ENCODE measurements at regions not wholly inside any gene's neighbourhood (a gene's known extent, or its start where the extent isn't known, plus 50 kb on each side); places are given as distances from the start of the nearest gene placed in this dataset.
A peak's percentile ranks its signal among the peaks of the same experiment; 100 is the strongest.

DNA sequence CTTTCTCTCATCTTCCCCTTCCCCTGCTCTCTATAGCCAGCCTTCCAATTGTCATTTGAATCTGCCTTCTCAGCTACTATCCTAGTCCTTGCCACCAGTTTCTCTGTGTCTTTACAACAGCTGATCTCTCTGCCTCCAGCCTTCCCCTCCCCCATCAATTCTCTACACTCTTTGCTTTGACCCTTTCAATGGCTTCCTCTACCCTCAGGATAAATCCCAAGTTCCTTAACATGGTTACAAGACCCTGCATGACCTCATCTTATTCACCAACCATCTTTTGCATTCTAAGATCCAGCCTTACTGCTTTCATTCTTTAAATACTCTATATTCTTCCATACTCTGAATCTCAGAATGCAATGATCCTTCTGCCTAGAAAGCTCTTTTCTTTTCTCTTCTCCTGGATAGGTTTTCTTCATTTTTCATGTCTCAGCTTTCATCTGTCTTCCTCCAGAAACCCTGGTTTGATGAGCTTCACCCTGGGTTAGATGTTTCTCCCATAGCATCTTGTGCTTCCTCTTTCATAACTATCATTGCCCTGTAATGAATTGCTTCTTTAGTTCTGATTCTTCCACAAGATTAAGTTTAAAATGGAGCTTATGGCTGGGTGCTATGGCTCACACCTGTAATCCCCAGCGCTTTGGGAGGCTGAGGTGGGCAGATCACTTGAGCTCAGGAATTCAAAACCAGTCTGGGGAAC lies 58.6 kb upstream of the ZSWIM6 start:
- no peak for DNase-seq
- Mint-ChIP-seq H3K9me3 (ENCODE audit: low read depth, unreplicated experiment) (no peaks in the 10 kb centered on the region), H3K4me1 (ENCODE audit: low read depth, unreplicated experiment) (peaks cover 12% of the 10 kb centered on the region), H3K4me3 (ENCODE audit: low read depth, unreplicated experiment) (no peak overlapping the region), H3K27me3 (ENCODE audit: unreplicated experiment) (no peaks in the 10 kb centered on the region), H3K27ac (ENCODE audit: unreplicated experiment) (no peak overlapping the region), H3K36me3 (ENCODE audit: insufficient read depth, unreplicated experiment) (peaks cover 6% of the 10 kb centered on the region)
- intact Hi-C loops (cut with micrococcal nuclease; ENCODE audit: unreplicated experiment) = no loop called here
- BruUV-seq (replicated peaks) = no TSS peak
- TF ChIP-seq CTCF (IDR thresholded peaks at IDR 0.05; ENCODE audit: unreplicated experiment) = no peak
- CTCF ChIA-PET = no interaction called here

- CTCF ChIA-PET = interaction anchor here (0.6 kb wide), 1 partner anchor 109 kb away, joined by 8 read pairs; no protein-coding TSS in a partner anchor
- H3K36me3 Mint-ChIP-seq (ENCODE audit: insufficient read depth, unreplicated experiment) = peaks cover 6% of the 10 kb centered on the region
These were observed 57.5 kb upstream of the ZSWIM6 start for GRCh38 chr5:61274511-61274911.

DNA sequence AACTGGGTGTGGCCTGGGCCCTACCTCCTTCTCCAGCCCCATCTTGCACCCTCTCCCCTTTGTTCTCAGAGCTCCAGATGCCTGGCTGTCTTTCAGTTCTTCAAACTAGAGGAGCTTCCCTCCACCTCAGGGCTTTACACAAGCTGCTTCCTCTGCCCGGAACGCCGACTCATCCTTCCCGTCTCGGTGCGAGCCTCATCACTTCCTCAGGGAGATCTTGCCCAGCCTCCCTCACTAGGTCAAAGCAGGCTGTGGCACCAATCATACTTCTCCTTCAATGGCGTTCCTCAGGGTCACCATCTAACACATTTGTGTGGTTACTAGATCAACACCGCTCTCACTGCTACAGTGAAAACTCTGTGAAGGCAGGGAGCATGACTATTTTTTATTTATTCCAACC lies 56.2 kb upstream of the ZSWIM6 start:
- Mint-ChIP-seq H3K36me3 (ENCODE audit: insufficient read depth, unreplicated experiment) (peaks cover 13% of the 10 kb centered on the region), H3K27me3 (ENCODE audit: unreplicated experiment) (no peaks in the 10 kb centered on the region), H3K9me3 (ENCODE audit: low read depth, unreplicated experiment) (no peaks in the 10 kb centered on the region), H3K27ac (ENCODE audit: unreplicated experiment) (no peak overlapping the region), H3K4me3 (ENCODE audit: low read depth, unreplicated experiment) (no peak overlapping the region), H3K4me1 (ENCODE audit: low read depth, unreplicated experiment) (peaks cover 27% of the 10 kb centered on the region)
- CTCF ChIA-PET = interaction anchor here (0.6 to 1.6 kb wide), 2 partner anchors 22 kb away, joined by 4 read pairs; no protein-coding TSS in a partner anchor
- no TSS peak for BruUV-seq (replicated peaks)
- intact Hi-C loops (cut with micrococcal nuclease; ENCODE audit: unreplicated experiment) = no loop called here
- TF ChIP-seq CTCF (IDR thresholded peaks at IDR 0.05; ENCODE audit: unreplicated experiment) = no peak
- DNase-seq = no peak

More at GRCh38 chr5:61274511-61274911, 57.5 kb upstream of the ZSWIM6 start:
- Mint-ChIP-seq H3K4me1 (ENCODE audit: low read depth, unreplicated experiment) (peaks cover 14% of the 10 kb centered on the region), H3K9me3 (ENCODE audit: low read depth, unreplicated experiment) (no peaks in the 10 kb centered on the region), H3K4me3 (ENCODE audit: low read depth, unreplicated experiment) (no peak overlapping the region), H3K27me3 (ENCODE audit: unreplicated experiment) (no peaks in the 10 kb centered on the region), H3K27ac (ENCODE audit: unreplicated experiment) (no peak overlapping the region)
- no peak for TF ChIP-seq CTCF (IDR thresholded peaks at IDR 0.05; ENCODE audit: unreplicated experiment)
- intact Hi-C loops (cut with micrococcal nuclease; ENCODE audit: unreplicated experiment) = no loop called here
- DNase-seq = no peak
- no TSS peak for BruUV-seq (replicated peaks)

DNA sequence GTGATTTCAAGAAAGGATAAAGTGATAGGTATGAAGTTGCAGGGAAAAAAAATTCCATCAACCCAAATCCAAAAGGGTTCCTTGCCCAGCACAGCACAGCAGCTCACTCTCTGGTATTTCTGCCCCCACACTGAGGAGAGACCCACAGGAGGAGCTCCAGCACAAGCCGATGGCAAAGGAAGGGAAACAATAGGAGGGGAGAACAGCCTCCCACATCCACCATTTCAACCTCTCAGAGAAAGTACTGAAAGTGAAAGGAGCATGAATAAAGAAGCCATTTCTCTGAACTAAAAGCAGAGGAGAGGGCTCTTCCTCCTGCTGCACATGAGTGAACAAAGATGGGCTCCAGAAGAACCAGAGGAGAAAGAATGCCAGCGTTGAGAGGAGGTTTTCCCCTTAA lies 54.9 kb upstream of the ZSWIM6 start:
- BruUV-seq (replicated peaks) = no TSS peak

More for the DNA sequence above, 54.9 kb upstream of the ZSWIM6 start:
- TF ChIP-seq CTCF (IDR thresholded peaks at IDR 0.05; ENCODE audit: unreplicated experiment) = no peak
- Mint-ChIP-seq H3K9me3 (ENCODE audit: low read depth, unreplicated experiment) (no peaks in the 10 kb centered on the region), H3K4me3 (ENCODE audit: low read depth, unreplicated experiment) (peak overlapping the region; percentile 39), H3K36me3 (ENCODE audit: insufficient read depth, unreplicated experiment) (peaks cover 13% of the 10 kb centered on the region), H3K27me3 (ENCODE audit: unreplicated experiment) (no peaks in the 10 kb centered on the region), H3K4me1 (ENCODE audit: low read depth, unreplicated experiment) (peaks cover 35% of the 10 kb centered on the region), H3K27ac (ENCODE audit: unreplicated experiment) (peak overlapping the region; percentile 41)
- CTCF ChIA-PET = interaction anchor here (0.6 to 1.1 kb wide), 5 partner anchors 22 to 263 kb away, joined by 3 to 10 read pairs (median 5); partner anchors contain the start of gene ZSWIM6
- intact Hi-C loops (cut with micrococcal nuclease; ENCODE audit: unreplicated experiment) = no loop called here
- DNase-seq = no peak

Measured in Calu3 (cell line).